K562 (cell line): ENCODE measurements at regions not wholly inside any gene's neighbourhood (a gene's known extent, or its start where the extent isn't known, plus 50 kb on each side); places are given as distances from the start of the nearest gene placed in this dataset.

Experiments used
- RBFOX2 ChIP-seq: fragments of 200-400 bp; formaldehyde crosslinking; IDR thresholded peaks from 2 replicates; pipeline ENCODE4 v1.6.1; 2017; ENCODE audit warnings: low read depth, mild to moderate bottlenecking, low read length, moderate library complexity
- ZNF133 ChIP-seq: fragments of 250-450 bp; sonication (Bioruptor Pico); IDR thresholded peaks from 2 replicates; pipeline ENCODE4 v1.4.0; 2020; ENCODE audit warnings: mild to moderate bottlenecking
- TF ChIP-seq, protein P1 (sequence below): sonication (generic); formaldehyde crosslinking; IDR thresholded peaks from 2 replicates; pipeline ENCODE4 v1.8.0; 2022; ENCODE audit warnings: mild to moderate bottlenecking, low read depth, missing genetic modification reagents
- TF ChIP-seq, protein P2 (sequence below): fragments of 450-650 bp; formaldehyde crosslinking; conservative IDR thresholded peaks from 2 replicates; pipeline ENCODE4 v1.4.0; 2022; ENCODE audit warnings: mild to moderate bottlenecking, missing genetic modification characterization

DNA sequence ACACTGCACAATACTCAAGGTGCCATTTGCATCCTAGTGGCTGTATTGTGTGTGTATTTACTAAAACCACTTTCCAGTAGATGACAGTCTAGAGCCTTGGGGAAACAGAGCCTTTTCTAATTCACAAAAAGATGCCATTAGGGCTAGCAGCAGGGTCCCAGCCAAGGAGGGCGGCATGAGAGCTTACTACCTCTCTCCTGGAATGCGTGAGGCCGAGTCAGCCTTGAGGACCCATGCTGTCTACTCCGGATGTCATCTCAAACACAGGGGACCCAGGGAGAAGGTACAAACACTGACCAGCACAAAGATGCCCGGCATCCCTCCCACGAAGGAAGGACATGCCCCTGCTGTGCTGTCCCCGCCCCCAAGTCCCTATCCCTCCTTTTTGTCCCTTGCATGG, 65.5 kb downstream of the CYCS start:
- TF ChIP-seq, protein P1, sequence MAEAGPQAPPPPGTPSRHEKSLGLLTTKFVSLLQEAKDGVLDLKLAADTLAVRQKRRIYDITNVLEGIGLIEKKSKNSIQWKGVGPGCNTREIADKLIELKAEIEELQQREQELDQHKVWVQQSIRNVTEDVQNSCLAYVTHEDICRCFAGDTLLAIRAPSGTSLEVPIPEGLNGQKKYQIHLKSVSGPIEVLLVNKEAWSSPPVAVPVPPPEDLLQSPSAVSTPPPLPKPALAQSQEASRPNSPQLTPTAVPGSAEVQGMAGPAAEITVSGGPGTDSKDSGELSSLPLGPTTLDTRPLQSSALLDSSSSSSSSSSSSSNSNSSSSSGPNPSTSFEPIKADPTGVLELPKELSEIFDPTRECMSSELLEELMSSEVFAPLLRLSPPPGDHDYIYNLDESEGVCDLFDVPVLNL (CRISPR knock-in tag) = no peak
- TF ChIP-seq ZNF133 (CRISPR knock-in tag) (no peak), RBFOX2 (no peak)
- TF ChIP-seq, protein P2, sequence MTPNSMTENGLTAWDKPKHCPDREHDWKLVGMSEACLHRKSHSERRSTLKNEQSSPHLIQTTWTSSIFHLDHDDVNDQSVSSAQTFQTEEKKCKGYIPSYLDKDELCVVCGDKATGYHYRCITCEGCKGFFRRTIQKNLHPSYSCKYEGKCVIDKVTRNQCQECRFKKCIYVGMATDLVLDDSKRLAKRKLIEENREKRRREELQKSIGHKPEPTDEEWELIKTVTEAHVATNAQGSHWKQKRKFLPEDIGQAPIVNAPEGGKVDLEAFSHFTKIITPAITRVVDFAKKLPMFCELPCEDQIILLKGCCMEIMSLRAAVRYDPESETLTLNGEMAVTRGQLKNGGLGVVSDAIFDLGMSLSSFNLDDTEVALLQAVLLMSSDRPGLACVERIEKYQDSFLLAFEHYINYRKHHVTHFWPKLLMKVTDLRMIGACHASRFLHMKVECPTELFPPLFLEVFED = no peak
